ENCODE measurements at regions not wholly inside any gene's neighbourhood (a gene's known extent, or its start where the extent isn't known, plus 50 kb on each side); places are given as distances from the start of the nearest gene placed in this dataset.

DNA sequence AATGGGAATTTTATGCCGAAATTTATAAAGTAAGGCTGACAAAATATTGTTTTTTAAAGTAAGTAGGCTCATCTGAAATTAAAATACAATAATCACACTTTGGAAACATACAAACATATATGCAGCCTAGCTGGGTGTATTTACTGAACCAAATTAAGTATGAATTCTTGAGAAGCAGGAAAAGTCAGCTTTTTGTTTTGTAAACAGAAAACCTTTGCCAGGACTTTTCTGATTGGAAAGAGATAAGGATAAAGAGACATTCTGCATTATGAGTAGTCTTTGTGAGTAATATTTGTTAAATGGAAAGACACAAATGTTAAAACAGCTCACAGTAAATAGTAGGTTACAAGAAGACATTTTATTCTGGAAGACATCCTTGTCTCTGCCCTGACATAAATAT, 1380.8 kb downstream of the GRIK2 start:
- no peak overlapping the region for H3K27ac ChIP-seq (ENCODE audit: low read depth, low read length)
- H3K4me1 Mint-ChIP-seq, result no peaks in the 10 kb centered on the region
- no peak overlapping the region for H3K9ac ChIP-seq (ENCODE audit: extremely low read depth, low read length, poor library complexity, severe bottlenecking)
- TF ChIP-seq CTCF (conservative IDR thresholded peaks at IDR 0.05), result no peak
- peaks cover 8% of the 10 kb centered on the region for H3K36me3 Mint-ChIP-seq (ENCODE audit: low read depth)
- WGBS, 2 experiments (ENCODE audit: insufficient coverage in 1 of 2, insufficient read length in 1 of 2), result 89% methylated on average over 1 of the region's 1 CpG; no CpG with 5 or more reads in 1 of the 2 experiments
- no peaks in the 10 kb centered on the region for H3K36me3 ChIP-seq (ENCODE audit: control insufficient read depth, insufficient read depth, low read length)
- H3K9me3 ChIP-seq (ENCODE audit: control insufficient read depth, low read length), result peaks cover 11% of the 10 kb centered on the region
- H3K9me3 Mint-ChIP-seq, result peaks cover 9% of the 10 kb centered on the region
- no peaks in the 10 kb centered on the region for H3K27me3 Mint-ChIP-seq (ENCODE audit: insufficient read depth)
- H3K4me3 ChIP-seq (ENCODE audit: low read length), result no peak overlapping the region
- H3K4me3 Mint-ChIP-seq, result no peak overlapping the region
- DNase-seq, result no peak
- H3K27me3 ChIP-seq (ENCODE audit: control insufficient read depth, insufficient read depth, low read length, poor library complexity, severe bottlenecking), result no peaks in the 10 kb centered on the region
- no peaks in the 10 kb centered on the region for H3K4me1 ChIP-seq (ENCODE audit: control insufficient read depth, insufficient read depth, low read length)
- no peak overlapping the region for H3K27ac Mint-ChIP-seq

GRCh38 chr6:102773636-102774035, 1380.1 kb downstream of the GRIK2 start:
- no peaks in the 10 kb centered on the region for H3K36me3 ChIP-seq (ENCODE audit: control insufficient read depth, insufficient read depth, low read length)
- Mint-ChIP-seq H3K27me3 (ENCODE audit: insufficient read depth) (no peaks in the 10 kb centered on the region), H3K36me3 (ENCODE audit: low read depth) (peaks cover 8% of the 10 kb centered on the region), H3K4me1 (no peaks in the 10 kb centered on the region), H3K4me3 (no peak overlapping the region), H3K27ac (no peak overlapping the region), H3K9me3 (peaks cover 16% of the 10 kb centered on the region)
- no peaks in the 10 kb centered on the region for H3K27me3 ChIP-seq (ENCODE audit: control insufficient read depth, insufficient read depth, low read length, poor library complexity, severe bottlenecking)
- TF ChIP-seq CTCF (conservative IDR thresholded peaks at IDR 0.05), result no peak
- no peaks in the 10 kb centered on the region for H3K4me1 ChIP-seq (ENCODE audit: control insufficient read depth, insufficient read depth, low read length)
- H3K9ac ChIP-seq (ENCODE audit: extremely low read depth, low read length, poor library complexity, severe bottlenecking), result no peak overlapping the region
- no peak overlapping the region for H3K4me3 ChIP-seq (ENCODE audit: low read length)
- no peak for DNase-seq
- peaks cover 17% of the 10 kb centered on the region for H3K9me3 ChIP-seq (ENCODE audit: control insufficient read depth, low read length)
- 97% methylated on average over 2 of the region's 2 CpGs; no CpG with 5 or more reads in 1 of the 2 experiments for WGBS, 2 experiments (ENCODE audit: insufficient coverage in 1 of 2, insufficient read length in 1 of 2)
- H3K27ac ChIP-seq (ENCODE audit: low read depth, low read length), result no peak overlapping the region

DNA sequence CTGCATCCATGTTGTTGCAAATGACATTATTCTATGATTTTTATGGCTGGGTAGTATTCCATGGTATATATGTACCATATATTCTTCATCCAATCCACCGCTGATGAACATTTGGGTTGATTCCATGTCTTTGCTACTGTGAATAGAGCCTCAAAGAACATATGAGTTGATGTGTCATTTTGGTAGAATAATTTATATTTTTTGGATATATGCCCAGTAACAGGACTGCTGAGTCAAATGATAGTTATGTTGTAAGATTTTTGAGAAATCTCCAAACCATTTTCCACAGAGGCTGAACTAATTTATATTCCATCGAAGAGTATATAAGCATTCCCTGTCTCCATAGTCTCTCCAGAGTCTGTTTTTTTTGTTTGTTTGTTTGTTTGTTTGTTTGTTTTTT, 1373.5 kb downstream of the GRIK2 start:
- no peak for TF ChIP-seq CTCF (conservative IDR thresholded peaks at IDR 0.05)
- peaks cover 21% of the 10 kb centered on the region for H3K9me3 Mint-ChIP-seq

More for the DNA sequence above, 1373.5 kb downstream of the GRIK2 start:
- Mint-ChIP-seq H3K4me3 (no peak overlapping the region), H3K27ac (no peak overlapping the region), H3K27me3 (ENCODE audit: insufficient read depth) (no peaks in the 10 kb centered on the region), H3K36me3 (ENCODE audit: low read depth) (peaks cover 8% of the 10 kb centered on the region), H3K4me1 (no peaks in the 10 kb centered on the region)
- no peaks in the 10 kb centered on the region for H3K27me3 ChIP-seq (ENCODE audit: control insufficient read depth, insufficient read depth, low read length, poor library complexity, severe bottlenecking)
- no peak overlapping the region for H3K9ac ChIP-seq (ENCODE audit: extremely low read depth, low read length, poor library complexity, severe bottlenecking)
- H3K36me3 ChIP-seq (ENCODE audit: control insufficient read depth, insufficient read depth, low read length), result no peaks in the 10 kb centered on the region
- H3K4me3 ChIP-seq (ENCODE audit: low read length), result no peak overlapping the region
- no peak for DNase-seq
- H3K27ac ChIP-seq (ENCODE audit: low read depth, low read length), result no peak overlapping the region
- 100% methylated on average over 1 of the region's 2 CpGs for WGBS, 2 experiments (ENCODE audit: insufficient coverage in 1 of 2, insufficient read length in 1 of 2)
- peaks cover 18% of the 10 kb centered on the region for H3K9me3 ChIP-seq (ENCODE audit: control insufficient read depth, low read length)
- H3K4me1 ChIP-seq (ENCODE audit: control insufficient read depth, insufficient read depth, low read length), result no peaks in the 10 kb centered on the region
